Epithelial cell of proximal tubule (primary cell): ENCODE measurements at regions not wholly inside any gene's neighbourhood (a gene's known extent, or its start where the extent isn't known, plus 50 kb on each side); places are given as distances from the start of the nearest gene placed in this dataset.

Source experiments
- DNase-seq: peaks from one replicate; pipeline ENCODE4 v3.0.0-alpha.2; 2011; ENCODE audit warnings: low read depth
- H3K4me3 ChIP-seq: 2 replicates; pipeline ENCODE4 v1.5.1; 2011; ENCODE audit warnings: low read depth, mild to moderate bottlenecking, low read length
- TF ChIP-seq, protein P1 (sequence below): conservative IDR thresholded peaks from 2 replicates; pipeline ENCODE4 v1.5.1; 2012; ENCODE audit warnings: low read depth, mild to moderate bottlenecking, low read length

DNA sequence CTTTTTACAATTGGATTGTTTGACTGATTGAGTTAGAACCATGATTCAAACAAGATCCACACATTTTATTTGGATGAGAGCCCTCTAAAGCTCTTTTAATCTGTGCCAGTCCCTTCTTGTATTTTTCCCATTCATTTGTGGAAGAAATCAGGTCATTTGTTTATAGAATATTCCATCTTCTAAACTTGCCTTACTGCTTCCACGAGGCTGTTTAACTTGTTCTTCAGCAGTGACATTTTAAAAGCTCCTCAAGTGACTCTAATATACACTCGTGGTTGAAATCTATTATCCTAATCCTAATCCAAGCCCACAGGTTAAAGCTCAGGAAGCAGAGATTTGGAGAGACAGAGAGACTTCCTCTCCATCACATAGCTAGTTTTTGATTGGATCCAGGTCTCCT lies 155.4 kb upstream of the SVIL start:
- DNase-seq, result no peak
- H3K4me3 ChIP-seq, result no peak overlapping the region
- TF ChIP-seq, protein P1, sequence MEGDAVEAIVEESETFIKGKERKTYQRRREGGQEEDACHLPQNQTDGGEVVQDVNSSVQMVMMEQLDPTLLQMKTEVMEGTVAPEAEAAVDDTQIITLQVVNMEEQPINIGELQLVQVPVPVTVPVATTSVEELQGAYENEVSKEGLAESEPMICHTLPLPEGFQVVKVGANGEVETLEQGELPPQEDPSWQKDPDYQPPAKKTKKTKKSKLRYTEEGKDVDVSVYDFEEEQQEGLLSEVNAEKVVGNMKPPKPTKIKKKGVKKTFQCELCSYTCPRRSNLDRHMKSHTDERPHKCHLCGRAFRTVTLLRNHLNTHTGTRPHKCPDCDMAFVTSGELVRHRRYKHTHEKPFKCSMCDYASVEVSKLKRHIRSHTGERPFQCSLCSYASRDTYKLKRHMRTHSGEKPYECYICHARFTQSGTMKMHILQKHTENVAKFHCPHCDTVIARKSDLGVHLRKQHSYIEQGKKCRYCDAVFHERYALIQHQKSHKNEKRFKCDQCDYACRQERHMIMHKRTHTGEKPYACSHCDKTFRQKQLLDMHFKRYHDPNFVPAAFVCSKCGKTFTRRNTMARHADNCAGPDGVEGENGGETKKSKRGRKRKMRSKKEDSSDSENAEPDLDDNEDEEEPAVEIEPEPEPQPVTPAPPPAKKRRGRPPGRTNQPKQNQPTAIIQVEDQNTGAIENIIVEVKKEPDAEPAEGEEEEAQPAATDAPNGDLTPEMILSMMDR, result no peak

- no peak for DNase-seq
- TF ChIP-seq, protein P1, result no peak
- H3K4me3 ChIP-seq, result no peak overlapping the region
These were observed 153.3 kb upstream of the SVIL start for GRCh38 chr10:29788113-29788512.

- TF ChIP-seq, protein P1, result no peak
- no peak overlapping the region for H3K4me3 ChIP-seq
- DNase-seq, result no peak
These were observed 150.9 kb upstream of the SVIL start for GRCh38 chr10:29785701-29786100.

DNA sequence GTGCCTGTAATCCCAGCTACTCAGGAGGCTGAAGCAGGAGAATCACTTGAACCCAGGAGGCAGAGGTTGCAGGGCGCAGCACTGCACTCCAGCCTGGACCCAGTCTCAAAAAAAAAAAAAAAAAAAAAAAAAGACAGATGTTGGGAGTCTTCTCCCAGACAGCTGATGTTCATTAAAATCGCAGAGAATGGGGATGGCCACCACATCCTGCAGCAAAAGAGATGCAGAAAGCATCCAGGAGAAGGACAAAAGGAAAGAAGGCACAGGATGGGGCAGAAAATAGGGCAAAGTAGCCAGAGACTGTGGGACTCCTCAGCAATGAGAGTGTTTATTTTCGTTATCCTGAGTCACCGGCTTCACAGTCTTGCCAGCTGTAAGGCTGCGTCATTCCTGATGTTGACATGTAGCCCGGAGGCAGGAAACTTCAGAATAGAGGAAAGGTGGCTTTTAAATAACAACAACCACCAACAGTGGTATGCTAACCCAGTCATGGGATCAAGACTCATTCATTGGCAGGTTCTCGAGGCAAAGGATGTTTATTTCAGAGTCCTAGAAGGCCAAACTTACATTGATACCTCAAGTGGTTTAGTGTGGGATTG lies 149.5 kb upstream of the SVIL start:
- DNase-seq, result peak; percentile 92
- H3K4me3 ChIP-seq, result no peak overlapping the region
- TF ChIP-seq, protein P1, result no peak

GRCh38 chr10:29783201-29783947 lies 148.6 kb upstream of the SVIL start:
- TF ChIP-seq, protein P1, result no peak
- no peak for DNase-seq
- no peak overlapping the region for H3K4me3 ChIP-seq

GRCh38 chr10:29780639-29781038 lies 145.9 kb upstream of the SVIL start:
- TF ChIP-seq, protein P1, result no peak
- DNase-seq, result no peak
- no peak overlapping the region for H3K4me3 ChIP-seq

DNA sequence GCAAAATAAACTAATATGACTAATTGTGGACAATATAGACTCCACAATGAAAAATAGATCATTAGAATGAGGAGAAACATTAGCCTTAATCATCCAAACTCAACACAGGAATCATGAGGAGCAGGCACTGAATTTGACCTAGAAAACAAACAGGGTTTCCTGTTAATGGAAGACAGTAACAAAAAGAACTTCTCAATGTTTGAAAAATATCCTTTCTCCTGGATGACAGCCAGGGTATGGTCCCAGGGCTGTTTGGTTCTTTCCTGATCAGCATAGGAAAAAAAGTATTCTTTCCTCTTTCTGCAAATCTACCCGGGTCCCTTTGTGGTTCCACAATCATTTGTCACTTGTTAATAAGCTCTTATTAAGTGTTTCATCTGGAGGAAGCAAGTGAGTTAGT lies 145.3 kb upstream of the SVIL start:
- TF ChIP-seq, protein P1, result no peak
- no peak for DNase-seq
- H3K4me3 ChIP-seq, result no peak overlapping the region
